H1 (cell line): ENCODE measurements at regions not wholly inside any gene's neighbourhood (a gene's known extent, or its start where the extent isn't known, plus 50 kb on each side); places are given as distances from the start of the nearest gene placed in this dataset.

Experiments
- BRCA1 ChIP-seq: IDR thresholded peaks from 2 replicates; pipeline ENCODE4 v1.6.1; 2012; ENCODE audit warnings: low read depth, low read length, improper control_type of control experiment
- CHD7 ChIP-seq: fragments of 300-600 bp; sonication (generic); IDR thresholded peaks from 2 replicates; pipeline ENCODE4 v1.7.1; 2012; ENCODE audit warnings: low read length, moderate library complexity, mild to moderate bottlenecking, inconsistent platforms; ENCODE audit not compliant: insufficient replicate concordance
- HDAC2 ChIP-seq, 2 experiments: fragments of 300-600 bp in 1 of 2; sonication (generic) in 1 of 2; IDR thresholded peaks; 2 replicates each; pipeline ENCODE4 v1.6.1; 2011 to 2012; ENCODE audit warnings: low read depth in 2 of 2, low read length in 2 of 2, mild to moderate bottlenecking in 2 of 2, moderate library complexity in 2 of 2, borderline replicate concordance in 1 of 2, inconsistent platforms in 1 of 2
- KDM5A ChIP-seq: fragments of 200-600 bp; IDR thresholded peaks from 2 replicates; pipeline ENCODE4 v1.7.1; 2012; ENCODE audit warnings: mild to moderate bottlenecking, low read length, inconsistent platforms, mixed read lengths
- MAFK ChIP-seq: IDR thresholded peaks from 2 replicates; pipeline ENCODE4 v1.6.1; 2012; ENCODE audit warnings: low read depth, mild to moderate bottlenecking, improper control_type of control experiment, low read length
- RXRA ChIP-seq: IDR thresholded peaks from 2 replicates; pipeline ENCODE4 v1.6.1; 2011; ENCODE audit warnings: low read depth, mild to moderate bottlenecking, low read length, moderate library complexity; ENCODE audit not compliant: insufficient read depth
- SIN3A ChIP-seq, 2 experiments: IDR thresholded peaks in 1 of 2; conservative IDR thresholded peaks in 1 of 2; 2 replicates each; pipeline ENCODE4 v1.6.1; 2011 to 2012; ENCODE audit warnings: low read length in 2 of 2, improper control_type of control experiment in 1 of 2, low read depth in 1 of 2, mild to moderate bottlenecking in 1 of 2
- SUZ12 ChIP-seq: fragments of 200-600 bp; sonication (generic); IDR thresholded peaks from 2 replicates; pipeline ENCODE4 v1.6.1; 2012; ENCODE audit warnings: mild to moderate bottlenecking, inconsistent platforms, low read length, moderate library complexity, mixed read lengths
- YY1 ChIP-seq: IDR thresholded peaks from 2 replicates; pipeline ENCODE4 v1.6.1; 2011; ENCODE audit warnings: low read depth, mild to moderate bottlenecking, low read length

- TF ChIP-seq CHD7 (no peak), SIN3A (conservative IDR thresholded peaks at IDR 0.05 in 1 of 2, IDR thresholded peaks at IDR 0.05 in 1 of 2; ENCODE audit: low read depth in 1 of 2, low read length in 2 of 2) (no peak), SUZ12 (no peak), RXRA (no peak), MAFK (no peak), BRCA1 (no peak), YY1 (no peak), HDAC2 (IDR thresholded peaks at IDR 0.05; ENCODE audit: borderline replicate concordance in 1 of 2, low read depth in 2 of 2, low read length in 2 of 2) (no peak), KDM5A (no peak)
These were observed 212.8 kb downstream of the ZNF365 start (continued) for GRCh38 chr10:62587011-62587410.
